ENCODE measurements at regions not wholly inside any gene's neighbourhood (a gene's known extent, or its start where the extent isn't known, plus 50 kb on each side); places are given as distances from the start of the nearest gene placed in this dataset.

DNA sequence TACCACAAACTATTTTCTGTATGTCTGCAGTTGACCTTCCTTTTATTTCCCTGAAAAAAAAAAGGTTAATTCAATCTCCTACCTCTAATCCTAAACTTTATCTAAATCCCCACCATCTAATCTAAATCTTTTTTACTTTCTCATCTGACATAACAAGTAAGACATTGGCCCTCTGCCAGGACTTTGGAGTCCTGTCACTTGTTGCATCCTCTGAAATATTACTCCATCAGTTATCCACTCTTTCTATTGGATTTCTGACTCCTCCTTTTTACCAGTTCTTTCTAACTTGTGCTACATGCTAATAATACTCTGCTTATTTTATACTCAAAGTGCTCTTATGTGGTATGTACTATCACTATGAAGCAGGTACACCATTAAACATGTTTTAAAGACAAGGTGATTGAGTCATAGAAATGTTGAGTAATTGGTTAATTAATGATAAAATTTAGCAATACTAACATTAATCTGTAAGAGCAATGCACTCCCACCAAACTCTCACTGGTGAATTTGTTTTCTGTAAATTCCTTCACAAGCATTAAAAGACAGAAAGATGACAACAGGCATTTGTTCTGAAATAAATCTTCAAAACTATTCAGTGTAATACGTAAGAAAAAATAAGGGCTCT lies 914.2 kb upstream of the RAG2 start:
- POLR2A ChIA-PET = no interaction called here
- CTCF ChIA-PET = interaction anchor here (0.7 kb wide), 1 partner anchor 44 kb away, joined by 3 read pairs; no protein-coding TSS in a partner anchor
- TF ChIP-seq CTCF (IDR thresholded peaks at IDR 0.05; ENCODE audit: insufficient read depth, low read depth, low read length) = no peak
- Histone ChIP-seq H3K27me3 (ENCODE audit: control insufficient read depth, insufficient read depth, low read length) (no peaks in the 10 kb centered on the region), H3K4me3 (ENCODE audit: low read depth, low read length) (no peak overlapping the region), H3K36me3 (ENCODE audit: control insufficient read depth, insufficient read depth, low read length) (no peaks in the 10 kb centered on the region)
- no peak for DNase-seq (ENCODE audit: low read depth)

GRCh38 chr11:37511425-37511933 lies 913.4 kb upstream of the RAG2 start:
- POLR2A ChIA-PET = no interaction called here
- TF ChIP-seq CTCF (IDR thresholded peaks at IDR 0.05; ENCODE audit: insufficient read depth, low read depth, low read length) = no peak
- Histone ChIP-seq H3K36me3 (ENCODE audit: control insufficient read depth, insufficient read depth, low read length) (no peaks in the 10 kb centered on the region), H3K4me3 (ENCODE audit: low read depth, low read length) (no peak overlapping the region), H3K27me3 (ENCODE audit: control insufficient read depth, insufficient read depth, low read length) (no peaks in the 10 kb centered on the region)
- CTCF ChIA-PET = interaction anchor here (0.6 to 0.7 kb wide), 2 partner anchors 44 to 953 kb away, joined by 3 read pairs; no protein-coding TSS in a partner anchor
- peak; percentile 69 for DNase-seq (ENCODE audit: low read depth)

DNA sequence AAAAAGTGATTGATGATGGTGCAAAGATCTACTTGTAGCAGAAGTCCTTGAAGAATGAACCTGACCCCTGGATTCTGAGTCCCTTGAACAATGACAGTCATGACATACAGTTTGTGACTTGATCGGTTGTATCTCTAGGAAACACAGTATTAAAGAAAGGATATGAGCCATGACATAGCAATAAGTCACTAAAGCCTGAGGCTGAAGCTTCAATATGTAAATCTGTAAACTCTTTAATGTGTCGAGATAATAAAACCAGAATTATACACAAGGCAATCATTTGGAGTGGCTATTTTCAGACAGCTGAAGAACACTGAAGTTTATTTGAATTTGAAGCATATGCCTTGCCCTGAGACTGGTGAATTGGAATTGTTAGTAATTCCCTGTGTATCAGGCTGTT lies 911.5 kb upstream of the RAG2 start:
- ChIA-PET CTCF (no interaction called here), POLR2A (no interaction called here)
- no peak for DNase-seq (ENCODE audit: low read depth)
- H3K4me3 ChIP-seq (ENCODE audit: low read depth, low read length) = no peak overlapping the region
- no peak for TF ChIP-seq CTCF (IDR thresholded peaks at IDR 0.05; ENCODE audit: insufficient read depth, low read depth, low read length)
- no peaks in the 10 kb centered on the region for H3K27me3 ChIP-seq (ENCODE audit: control insufficient read depth, insufficient read depth, low read length)
- H3K36me3 ChIP-seq (ENCODE audit: control insufficient read depth, insufficient read depth, low read length) = no peaks in the 10 kb centered on the region

DNA sequence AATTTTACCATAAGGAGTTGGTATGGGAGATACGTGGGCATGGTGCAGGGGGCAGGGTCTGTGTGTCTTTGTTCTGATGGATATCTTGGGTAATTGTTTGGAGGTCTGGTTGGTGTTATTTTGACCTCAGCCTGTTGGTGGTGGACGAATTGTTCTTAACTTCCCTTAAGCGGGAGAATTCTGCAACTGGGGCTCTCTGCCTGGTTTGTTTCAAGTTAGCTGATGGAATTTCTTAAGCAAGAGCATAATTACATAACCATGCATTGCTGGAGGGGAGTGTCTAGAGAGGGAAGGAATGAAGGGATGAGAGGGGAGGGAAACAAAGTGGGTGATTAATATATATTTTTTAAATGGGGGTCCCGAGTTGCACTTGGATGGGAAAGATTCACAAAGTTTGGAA lies 908.5 kb upstream of the RAG2 start:
- Histone ChIP-seq H3K4me3 (ENCODE audit: low read depth, low read length) (no peak overlapping the region), H3K36me3 (ENCODE audit: control insufficient read depth, insufficient read depth, low read length) (no peaks in the 10 kb centered on the region), H3K27me3 (ENCODE audit: control insufficient read depth, insufficient read depth, low read length) (no peaks in the 10 kb centered on the region)
- no peak for TF ChIP-seq CTCF (IDR thresholded peaks at IDR 0.05; ENCODE audit: insufficient read depth, low read depth, low read length)
- DNase-seq (ENCODE audit: low read depth) = no peak
- ChIA-PET POLR2A (no interaction called here), CTCF (no interaction called here)

- Histone ChIP-seq H3K36me3 (ENCODE audit: control insufficient read depth, insufficient read depth, low read length) (no peaks in the 10 kb centered on the region), H3K27me3 (ENCODE audit: control insufficient read depth, insufficient read depth, low read length) (no peaks in the 10 kb centered on the region), H3K4me3 (ENCODE audit: low read depth, low read length) (no peak overlapping the region)
- ChIA-PET CTCF (no interaction called here), POLR2A (no interaction called here)
- TF ChIP-seq CTCF (IDR thresholded peaks at IDR 0.05; ENCODE audit: insufficient read depth, low read depth, low read length) = no peak
- DNase-seq (ENCODE audit: low read depth) = no peak
Observed at GRCh38 chr11:37505406-37505805, 907.4 kb upstream of the RAG2 start.
